Right lobe of liver (tissue), 4 donors: ENCODE measurements at regions not wholly inside any gene's neighbourhood (a gene's known extent, or its start where the extent isn't known, plus 50 kb on each side); places are given as distances from the start of the nearest gene placed in this dataset.

Experiments
- CTCF ChIP-seq, 4 donors: fragments of 200-600 bp in 3 of 4; fragments of 450-650 bp in 1 of 4; IDR thresholded peaks; one replicate each; pipeline versions ENCODE4 v1.5.1 to v1.8.0; 2016 to 2022; ENCODE audit warnings: antibody characterized with exemption in 4 of 4, mild to moderate bottlenecking in 2 of 4
- POLR2A ChIP-seq: fragments of 450-650 bp; IDR thresholded peaks from one replicate; pipeline ENCODE4 v1.6.1; 2017; ENCODE audit warnings: antibody characterized with exemption, mild to moderate bottlenecking
- donor health status: DM: no; HTN: no; CAD: no.
- donor health status: DM: no; HTN: no; CAD: no.
- donor health status: DM: no; HTN: yes; CAD: no.

GRCh38 chr9:116061546-116062205 is 91.9 kb upstream of the PAPPA start:
- no peak for TF ChIP-seq CTCF (IDR thresholded peaks at IDR 0.05)
- no peak for TF ChIP-seq POLR2A
